OCI-LY3 (cell line): ENCODE measurements at regions not wholly inside any gene's neighbourhood (a gene's known extent, or its start where the extent isn't known, plus 50 kb on each side); places are given as distances from the start of the nearest gene placed in this dataset.

Experiments used
- CTCF ChIP-seq: fragments of 200-600, 300-600 bp; sonication (generic); IDR thresholded peaks from 2 replicates; pipeline ENCODE4 v1.5.1; 2014; ENCODE audit warnings: antibody characterized with exemption, low read length, low read depth
- EZH2phosphoT487 ChIP-seq: fragments of 200-600 bp; shearing (Covaris generic); IDR thresholded peaks from 2 replicates; pipeline ENCODE4 v1.6.1; 2018; ENCODE audit warnings: antibody characterized with exemption, mixed run types, low read depth

GRCh38 chr5:17951392-17952169 lies 317.3 kb downstream of the TAF11L14 start:
- TF ChIP-seq CTCF (no peak), EZH2phosphoT487 (no peak)
